IMR-90 (cell line): ENCODE measurements at regions not wholly inside any gene's neighbourhood (a gene's known extent, or its start where the extent isn't known, plus 50 kb on each side); places are given as distances from the start of the nearest gene placed in this dataset.

Experiments
- ATAC-seq: fragments of 200-7000 bp; cut with Tn5 transposase; 2 replicates; pipeline ENCODE4 v1.9.1; 2020; ENCODE audit warnings: low read depth, mild to moderate bottlenecking, moderate library complexity
- BruUV-seq: library from RNA; stranded (reverse); fragments of 400-500 nt; replicated peaks from 2 replicates; lab custom pipeline; 2021; lab: Mats Ljungman, UMichigan
- CTCF ChIA-PET: fragments of 300-600 bp; formaldehyde crosslinking; extraction: SDS; loops from one replicate; lab custom pipeline; 2021; ENCODE audit warnings: antibody characterized with exemption; lab: Yijun Ruan, JAX
- POLR2A ChIA-PET: fragments of 300-600 bp; sonication (Branson Sonifier 250); formaldehyde crosslinking; loops from one replicate; lab custom pipeline; 2022; ENCODE audit warnings: antibody characterized with exemption; ENCODE audit not compliant: unreplicated experiment; lab: Charles Lee
- DNase-seq: peaks from one replicate; pipeline ENCODE4 v3.0.0; 2013
- H2AFZ ChIP-seq: replicated peaks from 2 replicates; pipeline ENCODE3; 2013; ENCODE audit warnings: low read length, mild to moderate bottlenecking; ENCODE audit not compliant: poor library complexity
- H2AK5ac ChIP-seq: 2 replicates; pipeline ENCODE4 v1.6.1; 2013; ENCODE audit warnings: low read depth, low read length, inconsistent platforms
- H2AK9ac ChIP-seq: replicated peaks from 2 replicates; pipeline ENCODE3; 2013; ENCODE audit warnings: mild to moderate bottlenecking, low read depth, low read length, moderate library complexity; ENCODE audit not compliant: poor library complexity
- H2BK120ac ChIP-seq: 2 replicates; pipeline ENCODE4 v1.6.1; 2013; ENCODE audit warnings: low read depth, low read length, inconsistent platforms
- H2BK15ac ChIP-seq: 3 replicates; pipeline ENCODE4 v1.6.1; 2013; ENCODE audit warnings: low read depth, low read length, inconsistent platforms
- H2BK20ac ChIP-seq: 2 replicates; pipeline ENCODE4 v1.6.1; 2013; ENCODE audit warnings: low read depth, mild to moderate bottlenecking, inconsistent platforms, low read length, moderate library complexity
- H2BK5ac ChIP-seq: 2 replicates; pipeline ENCODE4 v1.6.1; 2013; ENCODE audit warnings: mild to moderate bottlenecking, low read depth, low read length, inconsistent platforms; ENCODE audit not compliant: poor library complexity, severe bottlenecking
- H3K14ac ChIP-seq: replicated peaks from 2 replicates; pipeline ENCODE4 v1.6.1; 2013; ENCODE audit warnings: low read depth, low read length, inconsistent platforms
- H3K18ac ChIP-seq: 2 replicates; pipeline ENCODE4 v1.6.1; 2013; ENCODE audit warnings: low read depth, low read length, control low read depth
- H3K23ac ChIP-seq: 2 replicates; pipeline ENCODE4 v1.6.1; 2013; ENCODE audit warnings: low read depth, low read length, inconsistent platforms
- H3K27ac ChIP-seq: 2 replicates; pipeline ENCODE4 v1.5.1; 2013; ENCODE audit warnings: mild to moderate bottlenecking, control low read depth, low read length; ENCODE audit not compliant: insufficient read depth
- H3K27me3 ChIP-seq: 2 replicates; pipeline ENCODE4 v1.6.1; 2013; ENCODE audit warnings: low read length; ENCODE audit not compliant: control insufficient read depth, insufficient read depth
- H3K36me3 ChIP-seq: 2 replicates; pipeline ENCODE4 v1.6.1; 2013; ENCODE audit warnings: low read length, mixed read lengths; ENCODE audit not compliant: control insufficient read depth, insufficient read depth
- H3K4ac ChIP-seq: 2 replicates; pipeline ENCODE4 v1.6.1; 2013; ENCODE audit warnings: low read depth, low read length, inconsistent platforms
- H3K4me1 ChIP-seq: 2 replicates; pipeline ENCODE4 v1.6.1; 2013; ENCODE audit warnings: low read length, mixed read lengths; ENCODE audit not compliant: control insufficient read depth, insufficient read depth
- H3K4me2 ChIP-seq: 2 replicates; pipeline ENCODE4 v1.6.1; 2013; ENCODE audit warnings: low read depth, mild to moderate bottlenecking, control low read depth, low read length, moderate library complexity
- H3K4me3 ChIP-seq: 2 replicates; pipeline ENCODE4 v1.5.1; 2013; ENCODE audit warnings: low read depth, mild to moderate bottlenecking, control low read depth, low read length, moderate library complexity; ENCODE audit not compliant: insufficient read depth
- H3K56ac ChIP-seq: 2 replicates; pipeline ENCODE4 v1.6.1; 2013; ENCODE audit warnings: low read length, inconsistent platforms; ENCODE audit not compliant: insufficient read depth; ENCODE audit errors: extremely low read depth
- H3K79me1 ChIP-seq, 2 experiments: 2 replicates each; pipeline ENCODE4 v1.6.1; 2013; ENCODE audit warnings: low read length in 2 of 2, inconsistent platforms in 1 of 2, low read depth in 1 of 2
- H3K9ac ChIP-seq: 2 replicates; pipeline ENCODE4 v1.6.1; 2013; ENCODE audit warnings: low read depth, low read length, control low read depth
- H3K9me1 ChIP-seq: 2 replicates; pipeline ENCODE4 v1.6.1; 2013; ENCODE audit warnings: low read length, inconsistent platforms; ENCODE audit not compliant: insufficient read depth
- H3K9me3 ChIP-seq: 2 replicates; pipeline ENCODE4 v1.6.1; 2013; ENCODE audit warnings: low read length; ENCODE audit not compliant: control insufficient read depth, insufficient read depth
- H4K20me1 ChIP-seq: 2 replicates; pipeline ENCODE4 v1.6.1; 2013; ENCODE audit warnings: low read length, inconsistent platforms; ENCODE audit not compliant: insufficient read depth
- H4K5ac ChIP-seq: 2 replicates; pipeline ENCODE4 v1.6.1; 2013; ENCODE audit warnings: mild to moderate bottlenecking, low read depth, low read length, control low read depth
- H4K8ac ChIP-seq, 2 experiments: 2 replicates each; pipeline ENCODE4 v1.6.1; 2013; ENCODE audit warnings: low read depth in 2 of 2, low read length in 2 of 2, control low read depth in 1 of 2, inconsistent platforms in 1 of 2
- H4K91ac ChIP-seq: 2 replicates; pipeline ENCODE4 v1.6.1; 2013; ENCODE audit warnings: low read depth, low read length, inconsistent platforms; ENCODE audit not compliant: insufficient read depth
- CEBPB ChIP-seq: IDR thresholded peaks from 2 replicates; pipeline ENCODE4 v1.6.1; 2012; ENCODE audit warnings: low read depth, low read length, improper control_type of control experiment
- CHD1 ChIP-seq: IDR thresholded peaks from 2 replicates; pipeline ENCODE4 v1.6.1; 2012; ENCODE audit warnings: low read depth, low read length, improper control_type of control experiment
- POLR2A ChIP-seq: IDR thresholded peaks from 2 replicates; pipeline ENCODE4 v1.6.1; 2012; ENCODE audit warnings: mild to moderate bottlenecking, low read depth, low read length
- SMC3 ChIP-seq: fragments of 150-350 bp; IDR thresholded peaks from 2 replicates; pipeline ENCODE4 v1.6.1; 2016; ENCODE audit warnings: low read depth, mild to moderate bottlenecking, antibody characterized with exemption, low read length, moderate library complexity
- WGBS, 2 experiments: methylation state at CpG; one replicate each; pipeline versions ENCODE4 v1.1.5 to v1.1.7; 2013; ENCODE audit warnings: missing lambda C conversion rate in 2 of 2; ENCODE audit not compliant: insufficient read length in 1 of 2; ENCODE audit errors: extremely low coverage in 2 of 2; 5-methylcytosine and 5-hydroxymethylcytosine counted together
- dilution Hi-C: fragments of 300-500 bp; cut with HindIII; formaldehyde crosslinking; loops from one replicate; pipeline ENCODE4 v1.14.3; 2018; ENCODE audit warnings: low sequenced_read_pairs; ENCODE audit not compliant: unreplicated experiment
- in situ Hi-C: fragments of 300-500 bp; cut with MboI; formaldehyde crosslinking; loops from 3 replicates; pipeline ENCODE4 v1.14.3; 2019; ENCODE audit warnings: low sequenced_read_pairs, inconsistent platforms, mixed read lengths
- intact Hi-C: fragments of 100-400 bp; cut with micrococcal nuclease; formaldehyde crosslinking; loops from 2 replicates; pipeline ENCODE4 v1.10.0; 2022

GRCh38 chr14:76920331-76921087, 94.3 kb downstream of the LRRC74A start:
- peak overlapping the region; percentile 86 for H2AK9ac ChIP-seq
- peaks cover 52% of the 10 kb centered on the region for H3K9me1 ChIP-seq
- peak overlapping the region; percentile 98 for H3K14ac ChIP-seq
- ATAC-seq (no peak), DNase-seq (no peak)
- H3K4me2 ChIP-seq, result peak overlapping the region; percentile 23
- peak overlapping the region; percentile 97 for H2BK20ac ChIP-seq
- peaks cover 7% of the 10 kb centered on the region for H4K20me1 ChIP-seq
- peak overlapping the region; percentile 86 for H3K23ac ChIP-seq
- peak overlapping the region; percentile 99 for H2BK120ac ChIP-seq
- WGBS, 2 experiments, result 50% methylated on average over 4 of the region's 13 CpGs; no CpG with 5 or more reads in 1 of the 2 experiments
- peak overlapping the region; percentile 82 for H3K56ac ChIP-seq
- peak overlapping the region; percentile 82 for H2BK5ac ChIP-seq
- H3K4me3 ChIP-seq, result no peak overlapping the region
- H3K27ac ChIP-seq, result peak overlapping the region; percentile 97
- ChIA-PET POLR2A (interaction anchor here (0.9 to 1.9 kb wide), 4 partner anchors 102 to 112 kb away, joined by 3 to 8 read pairs (median 4); no protein-coding TSS in a partner anchor), CTCF (interaction anchor here (1.0 to 2.2 kb wide), 3 partner anchors 17 to 103 kb away, joined by 3 to 7 read pairs (median 3); no protein-coding TSS in a partner anchor)
- peak overlapping the region; percentile 84 for H2AFZ ChIP-seq
- peak overlapping the region; percentile 99 for H2AK5ac ChIP-seq
- H4K5ac ChIP-seq, result peak overlapping the region; percentile 51
- H3K27me3 ChIP-seq, result no peaks in the 10 kb centered on the region
- peaks cover 50% of the 10 kb centered on the region for H3K4me1 ChIP-seq
- no TSS peak for BruUV-seq
- peak overlapping the region; percentile 86 to 95 for H4K8ac ChIP-seq
- H3K79me1 ChIP-seq, result peaks cover 0 to 20% of the 10 kb centered on the region in 2 experiments; a peak in 2 of 4 replicates
- peak overlapping the region; percentile 96 for H4K91ac ChIP-seq
- H3K18ac ChIP-seq, result peak overlapping the region; percentile 86
- no peaks in the 10 kb centered on the region for H3K9me3 ChIP-seq
- no peaks in the 10 kb centered on the region for H3K36me3 ChIP-seq
- H3K9ac ChIP-seq, result peak overlapping the region; percentile 32
- dilution Hi-C loops, result no loop called here
- peak overlapping the region; percentile 100 for H3K4ac ChIP-seq
- H2BK15ac ChIP-seq, result peak overlapping the region; percentile 98
- in situ Hi-C loops, result no loop called here
- TF ChIP-seq CHD1 (no peak), CEBPB (no peak), POLR2A (no peak), SMC3 (no peak)
- intact Hi-C loops, result no loop called here
